ENCODE measurements at regions not wholly inside any gene's neighbourhood (a gene's known extent, or its start where the extent isn't known, plus 50 kb on each side); places are given as distances from the start of the nearest gene placed in this dataset.
"Not testable (repeated sequence)": the region's sequence is repeated elsewhere in the genome, so short reads cannot be mapped to it uniquely, and the experiment has no call there.

- not testable (repeated sequence) for H3K4me1 Mint-ChIP-seq; H3K27me3 Mint-ChIP-seq (ENCODE audit: insufficient read depth, low read depth, poor library complexity); H3K27ac Mint-ChIP-seq
Observed at GRCh38 chr9:42338275-42338674, 154.8 kb downstream of the SPATA31A6 start.

GRCh38 chr9:42339671-42340434 lies 156.4 kb downstream of the SPATA31A6 start:
- not testable (repeated sequence) for ATAC-seq; H3K27ac Mint-ChIP-seq; H3K27me3 Mint-ChIP-seq (ENCODE audit: insufficient read depth, low read depth, poor library complexity); H3K4me1 ChIP-seq (ENCODE audit: insufficient read depth); DNase-seq (ENCODE audit: low spot score); H3K36me3 ChIP-seq (ENCODE audit: insufficient read depth); H4K20me1 ChIP-seq (replicated peaks; ENCODE audit: insufficient read depth); H3K4me3 Mint-ChIP-seq; H3K9me2 ChIP-seq (ENCODE audit: insufficient read depth); H3K36me3 Mint-ChIP-seq (ENCODE audit: low read depth); H3K4me3 ChIP-seq; H3K9me3 Mint-ChIP-seq; H3K4me2 ChIP-seq; H3K27me3 ChIP-seq (ENCODE audit: insufficient read depth); H3K27ac ChIP-seq (ENCODE audit: low read depth); H2AFZ ChIP-seq; H3K79me2 ChIP-seq (replicated peaks; ENCODE audit: insufficient read depth); H3F3A ChIP-seq (replicated peaks; ENCODE audit: low read depth); H3K4me1 Mint-ChIP-seq

More at GRCh38 chr9:42338275-42338674, 154.8 kb downstream of the SPATA31A6 start:
- H3K27me3 ChIP-seq (ENCODE audit: insufficient read depth); H3K4me2 ChIP-seq; H3K4me3 ChIP-seq; H3K4me3 Mint-ChIP-seq; H3K9me2 ChIP-seq (ENCODE audit: insufficient read depth); H3K36me3 ChIP-seq (ENCODE audit: insufficient read depth); H3F3A ChIP-seq (replicated peaks; ENCODE audit: low read depth); H3K4me1 ChIP-seq (ENCODE audit: insufficient read depth); H3K36me3 Mint-ChIP-seq (ENCODE audit: low read depth); H3K9me3 Mint-ChIP-seq; H3K79me2 ChIP-seq (replicated peaks; ENCODE audit: insufficient read depth); DNase-seq (ENCODE audit: low spot score); H3K27ac ChIP-seq (ENCODE audit: low read depth); H2AFZ ChIP-seq; H4K20me1 ChIP-seq (replicated peaks; ENCODE audit: insufficient read depth); ATAC-seq: not testable (repeated sequence)

- H3K79me2 ChIP-seq (replicated peaks; ENCODE audit: insufficient read depth); H3K9me2 ChIP-seq (ENCODE audit: insufficient read depth); H3K36me3 ChIP-seq (ENCODE audit: insufficient read depth); H3K4me3 ChIP-seq; H3K27ac Mint-ChIP-seq; H3F3A ChIP-seq (replicated peaks; ENCODE audit: low read depth); H2AFZ ChIP-seq; H3K27me3 Mint-ChIP-seq (ENCODE audit: insufficient read depth, low read depth, poor library complexity); H3K27me3 ChIP-seq (ENCODE audit: insufficient read depth); H3K4me3 Mint-ChIP-seq; DNase-seq (ENCODE audit: low spot score); H3K4me1 Mint-ChIP-seq; H3K9me3 Mint-ChIP-seq; H4K20me1 ChIP-seq (replicated peaks; ENCODE audit: insufficient read depth); H3K27ac ChIP-seq (ENCODE audit: low read depth); H3K4me2 ChIP-seq; H3K36me3 Mint-ChIP-seq (ENCODE audit: low read depth); ATAC-seq; H3K4me1 ChIP-seq (ENCODE audit: insufficient read depth): not testable (repeated sequence)
Observed at GRCh38 chr9:42340435-42340723, 156.9 kb downstream of the SPATA31A6 start.

GRCh38 chr9:42341860-42342259 lies 158.4 kb downstream of the SPATA31A6 start:
- not testable (repeated sequence) for H3K4me1 Mint-ChIP-seq; H3K36me3 ChIP-seq (ENCODE audit: insufficient read depth); H3K4me3 Mint-ChIP-seq; H3K27ac Mint-ChIP-seq; H3K27me3 ChIP-seq (ENCODE audit: insufficient read depth); H2AFZ ChIP-seq; H3K27ac ChIP-seq (ENCODE audit: low read depth); ATAC-seq; H3F3A ChIP-seq (replicated peaks; ENCODE audit: low read depth); H3K27me3 Mint-ChIP-seq (ENCODE audit: insufficient read depth, low read depth, poor library complexity); H3K36me3 Mint-ChIP-seq (ENCODE audit: low read depth); H3K9me3 Mint-ChIP-seq; H3K4me3 ChIP-seq; H3K9me2 ChIP-seq (ENCODE audit: insufficient read depth); H3K4me2 ChIP-seq; H3K4me1 ChIP-seq (ENCODE audit: insufficient read depth); H3K79me2 ChIP-seq (replicated peaks; ENCODE audit: insufficient read depth); H4K20me1 ChIP-seq (replicated peaks; ENCODE audit: insufficient read depth); DNase-seq (ENCODE audit: low spot score)

- not testable (repeated sequence) for H3K4me3 ChIP-seq; H3F3A ChIP-seq (replicated peaks; ENCODE audit: low read depth); H3K79me2 ChIP-seq (replicated peaks; ENCODE audit: insufficient read depth); H4K20me1 ChIP-seq (replicated peaks; ENCODE audit: insufficient read depth); H3K4me2 ChIP-seq; H3K36me3 ChIP-seq (ENCODE audit: insufficient read depth); H3K36me3 Mint-ChIP-seq (ENCODE audit: low read depth); ATAC-seq; H3K4me1 Mint-ChIP-seq; H3K9me2 ChIP-seq (ENCODE audit: insufficient read depth); H3K27ac Mint-ChIP-seq; H3K9me3 Mint-ChIP-seq; H3K4me1 ChIP-seq (ENCODE audit: insufficient read depth); H3K27ac ChIP-seq (ENCODE audit: low read depth); H2AFZ ChIP-seq; H3K4me3 Mint-ChIP-seq; DNase-seq (ENCODE audit: low spot score); H3K27me3 ChIP-seq (ENCODE audit: insufficient read depth); H3K27me3 Mint-ChIP-seq (ENCODE audit: insufficient read depth, low read depth, poor library complexity)
Observed at GRCh38 chr9:42342297-42342696, 158.8 kb downstream of the SPATA31A6 start.

GRCh38 chr9:42344508-42344907 lies 161.0 kb downstream of the SPATA31A6 start:
- H3K27ac Mint-ChIP-seq; H4K20me1 ChIP-seq (replicated peaks; ENCODE audit: insufficient read depth); DNase-seq (ENCODE audit: low spot score); H3K27me3 ChIP-seq (ENCODE audit: insufficient read depth); H3K9me3 Mint-ChIP-seq; H3K79me2 ChIP-seq (replicated peaks; ENCODE audit: insufficient read depth); H3K4me3 Mint-ChIP-seq; ATAC-seq; H3K4me2 ChIP-seq; H3K27me3 Mint-ChIP-seq (ENCODE audit: insufficient read depth, low read depth, poor library complexity); H3K36me3 ChIP-seq (ENCODE audit: insufficient read depth); H3K4me1 Mint-ChIP-seq; H3F3A ChIP-seq (replicated peaks; ENCODE audit: low read depth); H2AFZ ChIP-seq; H3K36me3 Mint-ChIP-seq (ENCODE audit: low read depth); H3K4me1 ChIP-seq (ENCODE audit: insufficient read depth); H3K27ac ChIP-seq (ENCODE audit: low read depth); H3K9me2 ChIP-seq (ENCODE audit: insufficient read depth); H3K4me3 ChIP-seq: not testable (repeated sequence)

GRCh38 chr9:42346916-42347315 lies 163.5 kb downstream of the SPATA31A6 start:
- not testable (repeated sequence) for H3K27ac Mint-ChIP-seq; ATAC-seq; DNase-seq (ENCODE audit: low spot score); H3F3A ChIP-seq (replicated peaks; ENCODE audit: low read depth); H3K4me2 ChIP-seq; H3K27ac ChIP-seq (ENCODE audit: low read depth); H3K27me3 Mint-ChIP-seq (ENCODE audit: insufficient read depth, low read depth, poor library complexity); H3K4me3 ChIP-seq; H3K36me3 ChIP-seq (ENCODE audit: insufficient read depth); H4K20me1 ChIP-seq (replicated peaks; ENCODE audit: insufficient read depth); H2AFZ ChIP-seq; H3K9me2 ChIP-seq (ENCODE audit: insufficient read depth); H3K4me3 Mint-ChIP-seq; H3K9me3 Mint-ChIP-seq; H3K27me3 ChIP-seq (ENCODE audit: insufficient read depth); H3K4me1 ChIP-seq (ENCODE audit: insufficient read depth); H3K36me3 Mint-ChIP-seq (ENCODE audit: low read depth); H3K79me2 ChIP-seq (replicated peaks; ENCODE audit: insufficient read depth); H3K4me1 Mint-ChIP-seq

Measured in GM23338 (cell line).